Tibial artery (tissue), 4 donors: ENCODE measurements at regions not wholly inside any gene's neighbourhood (a gene's known extent, or its start where the extent isn't known, plus 50 kb on each side); places are given as distances from the start of the nearest gene placed in this dataset.
A peak's percentile ranks its signal among the peaks of the same experiment; 100 is the strongest.

ENCODE experiments used
- DNase-seq, 2 donors: peaks; one replicate each; pipeline ENCODE4 v3.0.0-alpha.2; 2019
- H3K27ac ChIP-seq, 2 donors: fragments of 200-600 bp; sonication (generic) in 1 of 2; 1 replicate in 1 of 2; 2 replicates in 1 of 2; pipeline ENCODE4 v1.5.1; 2018 to 2019; ENCODE audit warnings: mild to moderate bottlenecking in 1 of 2
- H3K27me3 ChIP-seq, 2 donors: fragments of 200-600 bp; sonication (generic) in 1 of 2; one replicate each; pipeline versions ENCODE4 v1.5.1 to v1.6.0; 2016 to 2019
- H3K36me3 ChIP-seq, 3 donors: fragments of 200-600 bp; sonication (generic) in 2 of 3; one replicate each; pipeline ENCODE4 v1.5.1; 2016 to 2019; ENCODE audit warnings: mild to moderate bottlenecking in 2 of 3
- H3K4me1 ChIP-seq, 4 donors: fragments of 200-600 bp; sonication (generic) in 2 of 4; 1 replicate in 3 of 4; 2 replicates in 1 of 4; pipeline ENCODE4 v1.5.1; 2016 to 2019
- H3K4me3 ChIP-seq, 2 donors: fragments of 200-600 bp; sonication (generic) in 1 of 2; 1 replicate in 1 of 2; 2 replicates in 1 of 2; pipeline ENCODE4 v1.5.1; 2018 to 2019; ENCODE audit warnings: mild to moderate bottlenecking in 2 of 2
- H3K9me3 ChIP-seq, 3 donors: fragments of 200-600 bp; sonication (generic) in 1 of 3; one replicate each; pipeline ENCODE4 v1.5.1; 2016 to 2019
- CTCF ChIP-seq, 2 experiments: fragments of 200-600 bp in 1 of 2; fragments of 450-650 bp in 1 of 2; IDR thresholded peaks; one replicate each; pipeline ENCODE4 v1.5.1; 2017 to 2019; ENCODE audit warnings: antibody characterized with exemption in 2 of 2, mild to moderate bottlenecking in 1 of 2, moderate library complexity in 1 of 2
- intact Hi-C: fragments of 100-400 bp; cut with DNase I; formaldehyde crosslinking; loops from one replicate; pipeline ENCODE4 v1.15.0; 2023; ENCODE audit warnings: low total_unique reads

GRCh38 chr6:165886169-165886568 is 223.1 kb upstream of the PDE10A start:
- Histone ChIP-seq H3K4me3 (no peak overlapping the region), H3K4me1 (no peaks in the 10 kb centered on the region), H3K27me3 (peaks cover 0 to 2% of the 10 kb centered on the region in 2 donors), H3K9me3 (no peaks in the 10 kb centered on the region), H3K27ac (no peak overlapping the region), H3K36me3 (no peaks in the 10 kb centered on the region)
- TF ChIP-seq CTCF (IDR thresholded peaks at IDR 0.05), result no peak
- intact Hi-C loops, result loop anchor here (2.0 to 5.0 kb wide), 2 partner anchors 101 to 219 kb away; no protein-coding TSS in a partner anchor
- no peak for DNase-seq

GRCh38 chr6:165884813-165885765 is 222.0 kb upstream of the PDE10A start:
- H3K36me3 ChIP-seq, result no peaks in the 10 kb centered on the region
- TF ChIP-seq CTCF (IDR thresholded peaks at IDR 0.05), result peak; percentile 70 to 82
- intact Hi-C loops, result loop anchor here (5.0 kb wide), 1 partner anchor 102 kb away; no protein-coding TSS in a partner anchor
- H3K9me3 ChIP-seq, result no peaks in the 10 kb centered on the region
- no peak overlapping the region for H3K4me3 ChIP-seq
- H3K27ac ChIP-seq, result no peak overlapping the region
- peak; percentile 74 to 77 for DNase-seq
- no peaks in the 10 kb centered on the region for H3K4me1 ChIP-seq
- peaks cover 0 to 2% of the 10 kb centered on the region in 2 donors for H3K27me3 ChIP-seq

- TF ChIP-seq CTCF (IDR thresholded peaks at IDR 0.05), result no peak
- H3K27me3 ChIP-seq, result no peaks in the 10 kb centered on the region
- H3K9me3 ChIP-seq, result no peaks in the 10 kb centered on the region
- DNase-seq, result no peak
- no peaks in the 10 kb centered on the region for H3K36me3 ChIP-seq
- no peak overlapping the region for H3K4me3 ChIP-seq
- H3K4me1 ChIP-seq, result no peaks in the 10 kb centered on the region
- intact Hi-C loops, result no loop called here
- no peak overlapping the region for H3K27ac ChIP-seq
Observed at GRCh38 chr6:165883851-165884640, 221.0 kb upstream of the PDE10A start.

- intact Hi-C loops, result no loop called here
- H3K4me1 ChIP-seq, result peaks cover 0 to 6% (median 2%) of the 10 kb centered on the region in 4 donors
- H3K4me3 ChIP-seq, result no peak overlapping the region
- no peaks in the 10 kb centered on the region for H3K36me3 ChIP-seq
- H3K27me3 ChIP-seq, result no peaks in the 10 kb centered on the region
- no peak for DNase-seq
- H3K9me3 ChIP-seq, result no peaks in the 10 kb centered on the region
- no peak for TF ChIP-seq CTCF (IDR thresholded peaks at IDR 0.05)
- no peak overlapping the region for H3K27ac ChIP-seq
Observed at GRCh38 chr6:165881806-165882205, 218.8 kb upstream of the PDE10A start.

GRCh38 chr6:165880686-165881085 is 217.6 kb upstream of the PDE10A start:
- intact Hi-C loops, result no loop called here
- Histone ChIP-seq H3K36me3 (no peaks in the 10 kb centered on the region), H3K4me1 (peaks cover 0 to 8% (median 2%) of the 10 kb centered on the region in 4 donors), H3K9me3 (no peaks in the 10 kb centered on the region), H3K27me3 (no peaks in the 10 kb centered on the region), H3K4me3 (no peak overlapping the region), H3K27ac (no peak overlapping the region)
- TF ChIP-seq CTCF (IDR thresholded peaks at IDR 0.05), result no peak
- no peak for DNase-seq
